CD14-positive monocyte (primary cell): ENCODE measurements at regions not wholly inside any gene's neighbourhood (a gene's known extent, or its start where the extent isn't known, plus 50 kb on each side); places are given as distances from the start of the nearest gene placed in this dataset.

Experiments
- DNase-seq, 3 donors: peaks; one replicate each; pipeline ENCODE4 v3.0.0-alpha.2; 2011 to 2022
- H2AFZ ChIP-seq: 2 replicates; pipeline ENCODE4 v1.6.0; 2012; ENCODE audit warnings: mild to moderate bottlenecking, low read depth, low read length, inconsistent platforms; ENCODE audit not compliant: insufficient read depth, poor library complexity, severe bottlenecking
- H3K27ac ChIP-seq, 2 donors: 1 replicate in 1 of 2; 2 replicates in 1 of 2; pipeline ENCODE4 v1.5.1; 2012 to 2013; ENCODE audit warnings: low read length in 2 of 2, control low read depth in 1 of 2, inconsistent platforms in 1 of 2, low read depth in 1 of 2, mild to moderate bottlenecking in 1 of 2
- H3K27me3 ChIP-seq, 2 donors: one replicate each; pipeline versions ENCODE4 v1.6.0 to v1.6.1; 2011 to 2013; ENCODE audit warnings: low read length in 2 of 2; ENCODE audit not compliant: control insufficient read depth in 2 of 2, insufficient read depth in 2 of 2
- H3K36me3 ChIP-seq, 2 donors: replicated peaks in 1 of 2; 1 replicate in 1 of 2; 2 replicates in 1 of 2; pipeline versions ENCODE4 v1.5.1 to v1.6.1; 2012 to 2013; ENCODE audit warnings: low read length in 2 of 2, control low read depth in 1 of 2, inconsistent platforms in 1 of 2, mild to moderate bottlenecking in 1 of 2; ENCODE audit not compliant: insufficient read depth in 2 of 2, control insufficient read depth in 1 of 2
- H3K4me1 ChIP-seq, 2 donors: 1 replicate in 1 of 2; 2 replicates in 1 of 2; pipeline versions ENCODE4 v1.5.1 to v1.6.1; 2012 to 2013; ENCODE audit warnings: low read length in 2 of 2, control low read depth in 1 of 2, inconsistent platforms in 1 of 2, mild to moderate bottlenecking in 1 of 2, moderate library complexity in 1 of 2; ENCODE audit not compliant: insufficient read depth in 2 of 2, control insufficient read depth in 1 of 2
- H3K4me2 ChIP-seq: replicated peaks from 2 replicates; pipeline ENCODE3; 2012; ENCODE audit warnings: low read length, moderate library complexity, mild to moderate bottlenecking; ENCODE audit not compliant: poor library complexity, severe bottlenecking; ENCODE audit errors: extremely low read depth
- H3K4me3 ChIP-seq, 3 experiments: fragments of 200-600 bp in 1 of 3; sonication (generic) in 1 of 3; replicated peaks in 1 of 3; 1 replicate in 2 of 3; 2 replicates in 1 of 3; pipeline ENCODE4 v1.5.1; 2011 to 2013; ENCODE audit warnings: low read length in 3 of 3, mild to moderate bottlenecking in 3 of 3, control low read depth in 2 of 3, low read depth in 2 of 3, inconsistent platforms in 1 of 3, moderate library complexity in 1 of 3
- H3K79me2 ChIP-seq: 2 replicates; pipeline ENCODE4 v1.6.0; 2012; ENCODE audit warnings: mild to moderate bottlenecking, control low read depth, inconsistent platforms, low read length, moderate library complexity; ENCODE audit not compliant: insufficient read depth
- H3K9ac ChIP-seq: 2 replicates; pipeline ENCODE4 v1.6.0; 2017; ENCODE audit warnings: low read length, mild to moderate bottlenecking; ENCODE audit not compliant: insufficient read depth, poor library complexity, severe bottlenecking
- H3K9me3 ChIP-seq, 2 donors: replicated peaks in 1 of 2; 1 replicate in 1 of 2; 2 replicates in 1 of 2; pipeline versions ENCODE4 v1.5.1 to v1.6.1; 2012 to 2013; ENCODE audit warnings: low read length in 2 of 2, control low read depth in 1 of 2; ENCODE audit not compliant: control insufficient read depth in 1 of 2, insufficient read depth in 1 of 2
- H4K20me1 ChIP-seq: 2 replicates; pipeline ENCODE4 v1.6.0; 2012; ENCODE audit warnings: mild to moderate bottlenecking, low read length, control low read depth, moderate library complexity; ENCODE audit not compliant: insufficient read depth
- H3K27ac Mint-ChIP-seq, 7 donors: one replicate each; pipeline ENCODE4 v1.8.0; 2020; ENCODE audit warnings: mild to moderate bottlenecking in 7 of 7, mixed read lengths in 7 of 7, moderate library complexity in 6 of 7, inconsistent platforms in 2 of 7
- H3K27me3 Mint-ChIP-seq, 3 donors: one replicate each; pipeline ENCODE4 v1.8.0; 2021 to 2022; ENCODE audit warnings: low read depth in 3 of 3, mild to moderate bottlenecking in 3 of 3, mixed read lengths in 3 of 3, moderate library complexity in 3 of 3, inconsistent platforms in 1 of 3
- H3K36me3 Mint-ChIP-seq, 2 donors: one replicate each; pipeline ENCODE4 v1.8.0; 2020; ENCODE audit warnings: mixed read lengths in 2 of 2, inconsistent platforms in 1 of 2, mild to moderate bottlenecking in 1 of 2
- H3K4me1 Mint-ChIP-seq: one replicate; pipeline ENCODE4 v1.8.0; 2020; ENCODE audit warnings: mild to moderate bottlenecking, mixed read lengths
- H3K4me3 Mint-ChIP-seq, 2 donors: one replicate each; pipeline ENCODE4 v1.8.0; 2020; ENCODE audit warnings: mild to moderate bottlenecking in 2 of 2, mixed read lengths in 2 of 2, moderate library complexity in 1 of 2
- H3K9me3 Mint-ChIP-seq, 7 donors: one replicate each; pipeline ENCODE4 v1.8.0; 2020 to 2022; ENCODE audit warnings: mixed read lengths in 7 of 7, mild to moderate bottlenecking in 6 of 7, moderate library complexity in 6 of 7, inconsistent platforms in 2 of 7
- CTCF ChIP-seq: fragments of 200-600 bp; IDR thresholded peaks from one replicate; pipeline ENCODE4 v1.8.0; 2022; ENCODE audit warnings: antibody characterized with exemption, mild to moderate bottlenecking
- WGBS: methylation state at CpG from one replicate; pipeline ENCODE4 v1.1.5; 2013; ENCODE audit warnings: missing lambda C conversion rate; ENCODE audit not compliant: insufficient coverage; 5-methylcytosine and 5-hydroxymethylcytosine counted together
- intact Hi-C, 2 donors: fragments of 100-400 bp; cut with micrococcal nuclease; formaldehyde crosslinking; loops; one replicate each; pipeline versions ENCODE4 v1.15.0 to v1.15.1; 2023

- Mint-ChIP-seq H3K4me3 (no peak overlapping the region), H3K27me3 (peaks cover 0 to 4% (median 0%) of the 10 kb centered on the region in 3 donors), H3K36me3 (peaks cover 0 to 2% of the 10 kb centered on the region in 2 donors), H3K4me1 (peaks cover 28% of the 10 kb centered on the region), H3K9me3 (peaks cover 0 to 4% (median 0%) of the 10 kb centered on the region in 7 donors), H3K27ac (no peak overlapping the region)
- WGBS, result no CpG with 5 or more reads among the region's 3 CpGs
- Histone ChIP-seq H3K9me3 (no peaks in the 10 kb centered on the region), H3K4me1 (peaks cover 18 to 23% of the 10 kb centered on the region in 2 donors), H3K4me2 (no peak overlapping the region), H2AFZ (no peak overlapping the region), H3K4me3 (no peak overlapping the region), H3K79me2 (no peaks in the 10 kb centered on the region), H3K9ac (no peak overlapping the region), H3K36me3 (no peaks in the 10 kb centered on the region), H3K27ac (no peak overlapping the region), H3K27me3 (no peaks in the 10 kb centered on the region), H4K20me1 (no peaks in the 10 kb centered on the region)
- intact Hi-C loops, result no loop called here
- no peak for TF ChIP-seq CTCF
- no peak for DNase-seq
These were observed 170.0 kb downstream of the PTEN start for GRCh38 chr10:88033385-88033784.

- peaks cover 0 to 4% (median 0%) of the 10 kb centered on the region in 7 donors for H3K9me3 Mint-ChIP-seq
- H3K4me1 ChIP-seq, result peaks cover 18 to 23% of the 10 kb centered on the region in 2 donors
- H3K27ac ChIP-seq, result no peak overlapping the region
- H2AFZ ChIP-seq, result no peak overlapping the region
- no peaks in the 10 kb centered on the region for H4K20me1 ChIP-seq
- H3K36me3 ChIP-seq, result no peaks in the 10 kb centered on the region
- WGBS, result 100% methylated on average over 4 of the region's 4 CpGs
- intact Hi-C loops, result no loop called here
- DNase-seq, result no peak
- peaks cover 0 to 4% (median 0%) of the 10 kb centered on the region in 3 donors for H3K27me3 Mint-ChIP-seq
- no peaks in the 10 kb centered on the region for H3K79me2 ChIP-seq
- TF ChIP-seq CTCF, result no peak
- H3K4me1 Mint-ChIP-seq, result peaks cover 29% of the 10 kb centered on the region
- H3K9ac ChIP-seq, result no peak overlapping the region
- H3K4me3 Mint-ChIP-seq, result no peak overlapping the region
- H3K27ac Mint-ChIP-seq, result no peak overlapping the region
- no peak overlapping the region for H3K4me3 ChIP-seq
- no peaks in the 10 kb centered on the region for H3K9me3 ChIP-seq
- no peaks in the 10 kb centered on the region for H3K27me3 ChIP-seq
- no peak overlapping the region for H3K4me2 ChIP-seq
- H3K36me3 Mint-ChIP-seq, result peaks cover 2 to 3% of the 10 kb centered on the region in 2 donors
These were observed 170.4 kb downstream of the PTEN start for GRCh38 chr10:88033793-88034192.
